ENCODE measurements at regions not wholly inside any gene's neighbourhood (a gene's known extent, or its start where the extent isn't known, plus 50 kb on each side); places are given as distances from the start of the nearest gene placed in this dataset.

- H3K27me3 ChIP-seq (ENCODE audit: insufficient read depth, poor library complexity, severe bottlenecking) = no peaks in the 10 kb centered on the region
- TF ChIP-seq SPI1 (IDR thresholded peaks at IDR 0.05; ENCODE audit: borderline replicate concordance, low read depth) = no peak
- TF ChIP-seq CTCF (IDR thresholded peaks at IDR 0.05; ENCODE audit: insufficient read depth, low read length) = no peak
- no peak for TF ChIP-seq POLR2AphosphoS5 (IDR thresholded peaks at IDR 0.05; ENCODE audit: low read depth)
- no peak for TF ChIP-seq GABPA (IDR thresholded peaks at IDR 0.05; ENCODE audit: low read depth)
- no peak for TF ChIP-seq REST (IDR thresholded peaks at IDR 0.05; ENCODE audit: insufficient replicate concordance, low read depth)
- no peak for DNase-seq (ENCODE audit: low read depth in 1 of 2, low spot score in 1 of 2)
- H3K27ac ChIP-seq (replicated peaks) = no peak overlapping the region
- no peak overlapping the region for H3K4me3 ChIP-seq (replicated peaks; ENCODE audit: insufficient read depth, low read length)
Observed at GRCh38 chr1:119191325-119191724, 50.9 kb upstream of the WARS2 start.

GRCh38 chr1:119204197-119204960 lies 63.9 kb upstream of the WARS2 start:
- TF ChIP-seq SPI1 (IDR thresholded peaks at IDR 0.05; ENCODE audit: borderline replicate concordance, low read depth) (no peak), REST (IDR thresholded peaks at IDR 0.05; ENCODE audit: insufficient replicate concordance, low read depth) (no peak), POLR2AphosphoS5 (IDR thresholded peaks at IDR 0.05; ENCODE audit: low read depth) (no peak), GABPA (IDR thresholded peaks at IDR 0.05; ENCODE audit: low read depth) (no peak), CTCF (IDR thresholded peaks at IDR 0.05; ENCODE audit: insufficient read depth, low read length) (no peak)
- Histone ChIP-seq H3K4me3 (replicated peaks; ENCODE audit: insufficient read depth, low read length) (no peak overlapping the region), H3K27me3 (ENCODE audit: insufficient read depth, poor library complexity, severe bottlenecking) (no peaks in the 10 kb centered on the region), H3K27ac (replicated peaks) (no peak overlapping the region)
- DNase-seq (ENCODE audit: low read depth in 1 of 2, low spot score in 1 of 2) = no peak

- no peak for DNase-seq (ENCODE audit: low read depth in 1 of 2, low spot score in 1 of 2)
- Histone ChIP-seq H3K27ac (replicated peaks) (no peak overlapping the region), H3K27me3 (ENCODE audit: insufficient read depth, poor library complexity, severe bottlenecking) (no peaks in the 10 kb centered on the region), H3K4me3 (replicated peaks; ENCODE audit: insufficient read depth, low read length) (no peak overlapping the region)
- no peak for TF ChIP-seq REST (IDR thresholded peaks at IDR 0.05; ENCODE audit: insufficient replicate concordance, low read depth)
- TF ChIP-seq SPI1 (IDR thresholded peaks at IDR 0.05; ENCODE audit: borderline replicate concordance, low read depth) = no peak
- no peak for TF ChIP-seq GABPA (IDR thresholded peaks at IDR 0.05; ENCODE audit: low read depth)
- TF ChIP-seq CTCF (IDR thresholded peaks at IDR 0.05; ENCODE audit: insufficient read depth, low read length) = no peak
- no peak for TF ChIP-seq POLR2AphosphoS5 (IDR thresholded peaks at IDR 0.05; ENCODE audit: low read depth)
Observed at GRCh38 chr1:119204961-119205357, 64.5 kb upstream of the WARS2 start.

All from HL-60 (cell line).